ENCODE measurements at regions not wholly inside any gene's neighbourhood (a gene's known extent, or its start where the extent isn't known, plus 50 kb on each side); places are given as distances from the start of the nearest gene placed in this dataset.

DNA sequence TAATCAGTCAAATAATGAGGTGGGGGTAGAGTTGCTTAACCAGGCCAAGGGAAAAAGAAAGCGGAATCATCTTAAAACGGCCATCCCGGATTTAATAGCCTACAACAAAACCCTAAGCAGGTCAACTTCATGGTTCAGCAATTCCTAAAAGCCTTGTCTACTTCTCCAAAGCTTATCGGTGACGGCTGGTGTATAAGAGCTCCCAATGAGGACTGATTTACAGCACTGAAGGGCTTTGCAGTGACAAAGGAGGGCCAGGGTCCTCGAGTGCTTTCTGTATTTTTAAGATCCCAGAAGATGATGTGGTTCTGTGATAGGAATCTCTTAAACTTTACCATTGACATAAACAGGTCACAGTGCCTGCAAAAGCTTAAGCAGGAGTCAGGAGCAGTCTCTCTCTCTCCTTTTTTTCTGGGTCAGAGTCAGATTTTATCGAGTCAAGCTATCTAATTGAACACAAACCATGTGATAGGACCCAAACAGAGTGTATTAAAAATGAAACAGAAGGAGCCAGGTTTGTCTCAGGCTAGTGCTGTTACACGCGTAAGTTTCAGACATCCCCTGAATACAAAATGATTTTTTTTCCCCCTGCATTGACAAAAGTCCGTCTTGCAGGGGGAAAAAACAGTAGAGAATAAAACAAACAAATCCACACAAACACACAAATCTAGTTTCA is 663.6 kb upstream of the ZNF608 start:
- Histone ChIP-seq H3K27ac (ENCODE audit: low read length) (peak overlapping the region; percentile 96), H3K4me1 (ENCODE audit: insufficient read depth, low read length) (peaks cover 64% of the 10 kb centered on the region), H2AFZ (ENCODE audit: low read length) (peak overlapping the region; percentile 60), H3K9me3 (ENCODE audit: low read length) (no peaks in the 10 kb centered on the region), H3K4me2 (ENCODE audit: low read length) (peak overlapping the region; percentile 82), H3K4me3 (ENCODE audit: low read length) (peak overlapping the region; percentile 53), H4K20me1 (ENCODE audit: low read length) (no peaks in the 10 kb centered on the region), H3K9me2 (replicated peaks; ENCODE audit: low read length) (no peaks in the 10 kb centered on the region), H3K36me3 (ENCODE audit: low read depth, low read length) (no peaks in the 10 kb centered on the region), H3K9ac (ENCODE audit: low read length) (peak overlapping the region; percentile 70), H3F3A (ENCODE audit: low read length, unreplicated experiment) (no peaks in the 10 kb centered on the region), H3K27me3 (ENCODE audit: low read length) (no peaks in the 10 kb centered on the region), H3K79me2 (ENCODE audit: low read length) (no peaks in the 10 kb centered on the region)
- TF ChIP-seq EZH2 (IDR thresholded peaks at IDR 0.05; ENCODE audit: low read length, unreplicated experiment) (no peak), EZH2phosphoT487 (IDR thresholded peaks at IDR 0.05; ENCODE audit: borderline replicate concordance, low read length) (no peak)
- TF ChIP-seq, protein P1, sequence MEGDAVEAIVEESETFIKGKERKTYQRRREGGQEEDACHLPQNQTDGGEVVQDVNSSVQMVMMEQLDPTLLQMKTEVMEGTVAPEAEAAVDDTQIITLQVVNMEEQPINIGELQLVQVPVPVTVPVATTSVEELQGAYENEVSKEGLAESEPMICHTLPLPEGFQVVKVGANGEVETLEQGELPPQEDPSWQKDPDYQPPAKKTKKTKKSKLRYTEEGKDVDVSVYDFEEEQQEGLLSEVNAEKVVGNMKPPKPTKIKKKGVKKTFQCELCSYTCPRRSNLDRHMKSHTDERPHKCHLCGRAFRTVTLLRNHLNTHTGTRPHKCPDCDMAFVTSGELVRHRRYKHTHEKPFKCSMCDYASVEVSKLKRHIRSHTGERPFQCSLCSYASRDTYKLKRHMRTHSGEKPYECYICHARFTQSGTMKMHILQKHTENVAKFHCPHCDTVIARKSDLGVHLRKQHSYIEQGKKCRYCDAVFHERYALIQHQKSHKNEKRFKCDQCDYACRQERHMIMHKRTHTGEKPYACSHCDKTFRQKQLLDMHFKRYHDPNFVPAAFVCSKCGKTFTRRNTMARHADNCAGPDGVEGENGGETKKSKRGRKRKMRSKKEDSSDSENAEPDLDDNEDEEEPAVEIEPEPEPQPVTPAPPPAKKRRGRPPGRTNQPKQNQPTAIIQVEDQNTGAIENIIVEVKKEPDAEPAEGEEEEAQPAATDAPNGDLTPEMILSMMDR (conservative IDR thresholded peaks at IDR 0.05; ENCODE audit: low read depth, low read length): no peak
- DNase-seq: no peak
- ChIA-PET POLR2A (ENCODE audit: unreplicated experiment) (no interaction called here), CTCF (interaction anchor here (0.6 to 1.0 kb wide), 2 partner anchors 33 to 661 kb away, joined by 3 to 5 read pairs; no protein-coding TSS in a partner anchor)
- BruUV-seq (replicated peaks): no TSS peak
- ATAC-seq: no peak
- intact Hi-C loops (cut with micrococcal nuclease): loop anchor here (1.0 to 10.0 kb wide), 14 partner anchors 37 to 927 kb away; no protein-coding TSS in a partner anchor

GRCh38 chr5:125410537-125411070 is 664.2 kb upstream of the ZNF608 start:
- intact Hi-C loops (cut with micrococcal nuclease): loop anchor here (5.0 kb wide), 3 partner anchors 427 to 927 kb away; no protein-coding TSS in a partner anchor
- ChIA-PET POLR2A (ENCODE audit: unreplicated experiment) (interaction anchor here (0.6 kb wide), 1 partner anchor 11 kb away, joined by 3 read pairs; no protein-coding TSS in a partner anchor), CTCF (no interaction called here)
- H3K9me2 ChIP-seq (replicated peaks; ENCODE audit: low read length): no peaks in the 10 kb centered on the region
- H3K4me1 ChIP-seq (ENCODE audit: insufficient read depth, low read length): peaks cover 64% of the 10 kb centered on the region
- TF ChIP-seq, protein P1 (conservative IDR thresholded peaks at IDR 0.05; ENCODE audit: low read depth, low read length): no peak
- no peak for TF ChIP-seq EZH2phosphoT487 (IDR thresholded peaks at IDR 0.05; ENCODE audit: borderline replicate concordance, low read length)
- no peak for TF ChIP-seq EZH2 (IDR thresholded peaks at IDR 0.05; ENCODE audit: low read length, unreplicated experiment)
- H3K9me3 ChIP-seq (ENCODE audit: low read length): no peaks in the 10 kb centered on the region
- no peaks in the 10 kb centered on the region for H3K79me2 ChIP-seq (ENCODE audit: low read length)
- ATAC-seq (no peak), DNase-seq (peak; percentile 46)
- H3F3A ChIP-seq (ENCODE audit: low read length, unreplicated experiment): no peaks in the 10 kb centered on the region
- H3K9ac ChIP-seq (ENCODE audit: low read length): peak overlapping the region; percentile 70
- H3K4me3 ChIP-seq (ENCODE audit: low read length): peak overlapping the region; percentile 53; the same call in 1 of the 2 replicates
- H3K36me3 ChIP-seq (ENCODE audit: low read depth, low read length): no peaks in the 10 kb centered on the region
- H3K27me3 ChIP-seq (ENCODE audit: low read length): no peaks in the 10 kb centered on the region
- no peaks in the 10 kb centered on the region for H4K20me1 ChIP-seq (ENCODE audit: low read length)
- no peak overlapping the region for H2AFZ ChIP-seq (ENCODE audit: low read length)
- peak overlapping the region; percentile 96 for H3K27ac ChIP-seq (ENCODE audit: low read length)
- peak overlapping the region; percentile 82 for H3K4me2 ChIP-seq (ENCODE audit: low read length)
- no TSS peak for BruUV-seq (replicated peaks)
